Stimulated activated memory B cell treated with anti-CD40 and anti-IgM and Interleukin-4, amounts not matched to agents 10 μg/mL and 1 μg/mL and 100 μg/mL, for 72 hours (primary cell): ENCODE measurements at regions not wholly inside any gene's neighbourhood (a gene's known extent, or its start where the extent isn't known, plus 50 kb on each side); places are given as distances from the start of the nearest gene placed in this dataset.
"Not testable (repeated sequence)": the region's sequence is repeated elsewhere in the genome, so short reads cannot be mapped to it uniquely, and the experiment has no call there.

Experiments
- ATAC-seq: fragments of 150-1000 bp; cut with Tn5 transposase; 2 replicates; pipeline ENCODE4 v1.10.0; 2021
- H3K27ac Mint-ChIP-seq: one replicate; pipeline ENCODE4 v1.8.0; 2022; ENCODE audit warnings: mild to moderate bottlenecking, mixed read lengths
- H3K27me3 Mint-ChIP-seq: one replicate; pipeline ENCODE4 v1.8.0; 2022; ENCODE audit warnings: mixed read lengths
- H3K36me3 Mint-ChIP-seq: one replicate; pipeline ENCODE4 v1.8.0; 2022; ENCODE audit warnings: mixed read lengths
- H3K4me1 Mint-ChIP-seq: one replicate; pipeline ENCODE4 v1.8.0; 2022; ENCODE audit warnings: mixed read lengths
- H3K4me3 Mint-ChIP-seq: one replicate; pipeline ENCODE4 v1.8.0; 2022; ENCODE audit warnings: mild to moderate bottlenecking, moderate library complexity, mixed read lengths
- H3K9me3 Mint-ChIP-seq: one replicate; pipeline ENCODE4 v1.8.0; 2022; ENCODE audit warnings: mixed read lengths

DNA sequence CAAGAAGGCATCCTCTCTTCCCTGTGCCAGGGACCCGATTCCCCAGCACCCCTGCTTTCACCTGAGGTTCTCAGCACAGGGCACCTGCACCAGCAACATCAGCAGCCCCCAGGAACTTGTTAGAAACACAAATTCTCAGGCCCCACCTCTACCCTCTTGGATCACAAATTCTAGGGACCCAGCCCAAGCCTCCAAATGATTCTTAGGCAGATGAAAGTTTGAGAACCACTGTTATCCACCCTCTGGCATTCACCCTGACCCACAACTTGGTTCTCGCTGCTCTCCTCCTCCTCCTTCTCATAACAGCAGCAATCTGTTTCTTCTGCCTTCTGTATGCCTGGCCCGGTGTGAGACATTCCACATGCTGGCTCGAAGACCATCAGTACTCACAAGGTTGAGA is 60.3 kb upstream of the HIVEP3 start:
- no peaks in the 10 kb centered on the region for H3K9me3 Mint-ChIP-seq
- no peak overlapping the region for H3K27ac Mint-ChIP-seq
- no peak overlapping the region for H3K4me3 Mint-ChIP-seq
- ATAC-seq, result no peak
- H3K4me1 Mint-ChIP-seq, result no peaks in the 10 kb centered on the region
- H3K36me3 Mint-ChIP-seq, result no peaks in the 10 kb centered on the region
- H3K27me3 Mint-ChIP-seq, result no peaks in the 10 kb centered on the region

DNA sequence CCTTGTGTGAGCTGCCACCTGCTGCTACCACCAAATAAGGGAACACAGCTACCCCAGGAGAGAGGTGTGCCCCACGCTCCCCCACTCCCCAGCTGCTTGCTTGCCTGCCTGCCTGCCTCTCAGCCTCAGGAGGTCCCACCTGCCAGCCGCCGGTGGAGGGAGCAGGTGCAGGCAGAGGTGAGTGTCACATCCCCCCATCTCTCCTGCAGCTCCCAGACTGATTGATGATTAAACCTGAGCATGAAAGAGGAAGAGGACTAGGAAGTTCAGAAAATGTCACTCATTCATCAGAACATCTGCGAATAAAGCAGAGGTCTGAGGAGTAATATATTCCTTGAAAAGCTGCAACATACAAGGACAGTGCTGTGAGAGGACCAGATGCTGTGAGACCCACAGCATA is 58.6 kb upstream of the HIVEP3 start:
- Mint-ChIP-seq H3K4me3 (no peak overlapping the region), H3K27ac (no peak overlapping the region), H3K36me3 (no peaks in the 10 kb centered on the region), H3K27me3 (no peaks in the 10 kb centered on the region), H3K4me1 (no peaks in the 10 kb centered on the region), H3K9me3 (no peaks in the 10 kb centered on the region)
- no peak for ATAC-seq

DNA sequence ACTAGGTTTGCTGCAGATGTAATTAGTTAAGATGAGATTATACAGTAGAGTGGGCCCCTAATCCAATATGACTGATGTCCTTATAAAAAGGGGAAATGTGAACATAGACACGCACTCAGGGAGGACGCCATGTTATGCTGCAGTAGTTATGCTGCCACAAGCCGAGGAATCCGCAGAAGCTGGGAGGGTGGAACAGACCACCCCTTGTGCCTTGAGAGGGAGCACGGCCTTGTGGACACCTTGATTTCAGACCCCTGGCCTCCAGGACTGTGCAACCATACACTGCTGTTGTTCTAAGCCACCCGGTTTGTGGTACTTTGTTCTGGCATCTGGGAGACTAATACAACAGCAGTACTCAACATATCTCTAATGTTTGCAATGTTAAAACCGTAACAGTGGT is 57.9 kb upstream of the HIVEP3 start:
- Mint-ChIP-seq H3K36me3 (no peaks in the 10 kb centered on the region), H3K9me3 (no peaks in the 10 kb centered on the region), H3K27ac (no peak overlapping the region), H3K4me3 (no peak overlapping the region), H3K27me3 (no peaks in the 10 kb centered on the region), H3K4me1 (no peaks in the 10 kb centered on the region)
- ATAC-seq, result no peak

DNA sequence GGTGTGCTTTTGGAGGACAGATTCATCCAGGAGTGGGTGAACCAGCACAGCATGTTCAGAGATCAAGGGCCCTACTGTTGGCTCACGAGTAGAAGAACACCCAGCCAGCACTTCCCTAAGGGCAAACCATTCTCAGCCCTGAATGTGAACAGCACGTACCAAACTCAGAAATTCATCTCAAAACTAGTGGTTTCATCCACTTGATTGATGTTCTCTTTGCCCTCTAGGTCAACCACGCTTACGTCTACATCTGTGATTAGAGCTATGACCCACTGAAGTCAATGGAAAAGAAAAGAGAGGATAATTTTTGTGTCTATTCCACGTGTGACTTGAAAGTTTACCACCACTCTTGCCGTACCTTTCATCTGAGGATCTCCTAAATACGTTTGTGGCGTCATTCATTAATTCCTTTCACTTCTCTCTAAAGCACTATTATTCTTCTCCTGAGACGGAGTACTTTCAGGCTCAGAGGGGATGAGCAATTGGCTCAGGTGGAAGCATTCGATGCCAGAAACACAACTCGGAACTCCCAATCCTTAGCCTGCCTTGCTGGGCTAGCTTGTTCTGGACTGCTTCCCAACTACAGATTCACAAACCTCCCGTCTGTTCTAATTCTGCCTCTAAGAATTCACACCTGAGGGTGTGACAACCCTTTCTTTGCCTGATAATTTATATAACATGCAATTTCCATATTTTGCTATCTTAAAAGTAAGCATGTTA is 57.3 kb upstream of the HIVEP3 start:
- Mint-ChIP-seq H3K4me3 (no peak overlapping the region), H3K27ac (no peak overlapping the region), H3K27me3 (no peaks in the 10 kb centered on the region), H3K4me1 (no peaks in the 10 kb centered on the region), H3K9me3 (no peaks in the 10 kb centered on the region), H3K36me3 (no peaks in the 10 kb centered on the region)
- ATAC-seq, result no peak

DNA sequence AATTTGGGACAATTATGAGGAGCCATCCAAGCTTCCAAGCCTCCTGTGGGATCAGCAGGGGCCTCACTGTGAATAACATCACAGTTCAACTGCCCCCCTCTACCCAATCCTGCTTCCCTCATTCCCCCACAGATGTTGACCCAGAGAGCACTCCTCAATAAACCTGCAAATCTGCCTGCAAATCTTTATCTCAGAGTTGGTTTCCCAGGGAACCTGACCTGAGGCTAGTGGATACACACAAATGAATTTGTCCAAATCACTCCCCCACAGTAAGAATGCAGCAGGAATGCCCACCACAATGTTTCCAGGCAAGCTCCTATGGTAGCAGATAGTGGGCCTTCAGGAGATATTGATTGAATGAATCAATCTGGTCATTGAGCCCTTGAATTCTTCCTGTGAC is 56.4 kb upstream of the HIVEP3 start:
- no peaks in the 10 kb centered on the region for H3K9me3 Mint-ChIP-seq
- H3K27me3 Mint-ChIP-seq, result no peaks in the 10 kb centered on the region
- no peak overlapping the region for H3K4me3 Mint-ChIP-seq
- H3K27ac Mint-ChIP-seq, result no peak overlapping the region
- no peaks in the 10 kb centered on the region for H3K36me3 Mint-ChIP-seq
- H3K4me1 Mint-ChIP-seq, result no peaks in the 10 kb centered on the region
- ATAC-seq, result no peak

DNA sequence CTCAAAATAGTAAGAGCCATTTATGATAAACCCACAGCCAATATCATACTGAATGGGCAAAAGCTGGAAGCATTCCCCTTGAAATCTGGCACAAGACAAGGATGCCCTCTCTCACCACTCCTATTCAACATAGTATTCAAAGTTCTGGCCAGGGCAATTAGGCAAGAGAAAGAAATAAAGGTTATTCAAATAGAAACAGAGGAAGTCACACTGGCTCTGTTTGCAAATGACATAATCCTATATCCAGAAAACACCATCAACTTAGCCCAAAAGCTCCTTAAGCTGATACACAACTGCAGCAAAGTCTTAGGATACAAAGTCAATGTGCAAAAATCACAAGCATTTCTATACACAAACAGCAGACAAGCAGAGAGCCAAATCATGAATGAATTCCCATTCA is 49.8 kb upstream of the HIVEP3 start:
- H3K4me1 Mint-ChIP-seq, H3K27ac Mint-ChIP-seq, H3K9me3 Mint-ChIP-seq, H3K36me3 Mint-ChIP-seq, ATAC-seq, H3K4me3 Mint-ChIP-seq: not testable (repeated sequence)
- peaks cover 41% of the 10 kb centered on the region for H3K27me3 Mint-ChIP-seq
